Chondrocyte (in vitro differentiated cells): ENCODE measurements at regions not wholly inside any gene's neighbourhood (a gene's known extent, or its start where the extent isn't known, plus 50 kb on each side); places are given as distances from the start of the nearest gene placed in this dataset.
"Not testable (repeated sequence)": the region's sequence is repeated elsewhere in the genome, so short reads cannot be mapped to it uniquely, and the experiment has no call there.

ENCODE experiments used
- DNase-seq: peaks from one replicate; pipeline ENCODE4 v3.0.0; 2021; ENCODE audit warnings: mixed read lengths, low spot score
- H3K27ac Mint-ChIP-seq: one replicate; pipeline ENCODE4 v1.8.0; 2021; ENCODE audit warnings: mild to moderate bottlenecking, moderate library complexity, mixed read lengths; ENCODE audit not compliant: unreplicated experiment
- H3K27me3 Mint-ChIP-seq: 2 replicates; pipeline ENCODE4 v1.8.0; 2021; ENCODE audit warnings: low read depth, mixed read lengths
- H3K36me3 Mint-ChIP-seq: 2 replicates; pipeline ENCODE4 v1.8.0; 2021; ENCODE audit warnings: low read depth, mixed read lengths
- H3K4me1 Mint-ChIP-seq: 2 replicates; pipeline ENCODE4 v1.8.0; 2021; ENCODE audit warnings: low read depth, mild to moderate bottlenecking, mixed read lengths
- H3K4me3 Mint-ChIP-seq: one replicate; pipeline ENCODE4 v1.8.0; 2021; ENCODE audit warnings: mild to moderate bottlenecking, moderate library complexity, mixed read lengths; ENCODE audit not compliant: unreplicated experiment
- H3K9me3 Mint-ChIP-seq: 2 replicates; pipeline ENCODE4 v1.8.0; 2021; ENCODE audit warnings: low read depth, mixed read lengths
- CTCF ChIP-seq: fragments of 200-600 bp; sonication (generic); IDR thresholded peaks from 2 replicates; pipeline ENCODE4 v1.5.0; 2021; ENCODE audit warnings: antibody characterized with exemption, mild to moderate bottlenecking, moderate library complexity

GRCh38 chr12:75742048-75742447 is 230.6 kb upstream of the KRR1 start:
- DNase-seq = no peak
- Mint-ChIP-seq H3K9me3 (no peaks in the 10 kb centered on the region), H3K27ac (no peak overlapping the region), H3K36me3 (no peaks in the 10 kb centered on the region), H3K27me3 (peaks cover 3% of the 10 kb centered on the region), H3K4me3 (no peak overlapping the region), H3K4me1 (peaks cover 12% of the 10 kb centered on the region)
- no peak for TF ChIP-seq CTCF

GRCh38 chr12:75739912-75740311 is 228.5 kb upstream of the KRR1 start:
- H3K27me3 Mint-ChIP-seq = peaks cover 3% of the 10 kb centered on the region
- H3K9me3 Mint-ChIP-seq = no peaks in the 10 kb centered on the region
- DNase-seq = no peak
- H3K4me3 Mint-ChIP-seq = no peak overlapping the region
- TF ChIP-seq CTCF = no peak
- no peak overlapping the region for H3K27ac Mint-ChIP-seq
- H3K36me3 Mint-ChIP-seq = no peaks in the 10 kb centered on the region
- H3K4me1 Mint-ChIP-seq = peaks cover 7% of the 10 kb centered on the region

- not testable (repeated sequence) for H3K27me3 Mint-ChIP-seq, H3K4me1 Mint-ChIP-seq, H3K27ac Mint-ChIP-seq, H3K36me3 Mint-ChIP-seq, DNase-seq, H3K4me3 Mint-ChIP-seq, H3K9me3 Mint-ChIP-seq
Measured at GRCh38 chr12:75739098-75739497, 227.7 kb upstream of the KRR1 start.

GRCh38 chr12:75738486-75738885 is 227.1 kb upstream of the KRR1 start:
- no peak for DNase-seq

GRCh38 chr12:75735853-75736252 is 224.4 kb upstream of the KRR1 start:
- no peak for TF ChIP-seq CTCF
- Mint-ChIP-seq H3K27ac (no peak overlapping the region), H3K9me3 (no peaks in the 10 kb centered on the region), H3K27me3 (peaks cover 3% of the 10 kb centered on the region), H3K4me3 (no peak overlapping the region), H3K36me3 (no peaks in the 10 kb centered on the region), H3K4me1 (no peaks in the 10 kb centered on the region)
- no peak for DNase-seq

More at GRCh38 chr12:75738486-75738885, 227.1 kb upstream of the KRR1 start:
- Mint-ChIP-seq H3K27me3 (peaks cover 3% of the 10 kb centered on the region), H3K27ac (no peak overlapping the region), H3K4me1 (no peaks in the 10 kb centered on the region), H3K36me3 (no peaks in the 10 kb centered on the region), H3K4me3 (no peak overlapping the region), H3K9me3 (no peaks in the 10 kb centered on the region)
- no peak for TF ChIP-seq CTCF

- no peak overlapping the region for H3K27ac Mint-ChIP-seq
- H3K4me3 Mint-ChIP-seq = no peak overlapping the region
- H3K36me3 Mint-ChIP-seq = no peaks in the 10 kb centered on the region
- TF ChIP-seq CTCF = no peak
- DNase-seq = no peak
- peaks cover 17% of the 10 kb centered on the region for H3K4me1 Mint-ChIP-seq
- H3K9me3 Mint-ChIP-seq = no peaks in the 10 kb centered on the region
- no peaks in the 10 kb centered on the region for H3K27me3 Mint-ChIP-seq
Measured at GRCh38 chr12:75728826-75729225, 217.4 kb upstream of the KRR1 start.
